Stimulated activated CD4-positive, alpha-beta T cell treated with anti-CD3 and anti-CD28 coated beads, TNF-alpha, amount 100 ng/mL, for 1 hour (primary cell): ENCODE measurements at regions not wholly inside any gene's neighbourhood (a gene's known extent, or its start where the extent isn't known, plus 50 kb on each side); places are given as distances from the start of the nearest gene placed in this dataset.

Experiments
- DNase-seq, 3 donors: peaks; one replicate each; pipeline ENCODE4 v3.0.0-alpha.2; 2020; ENCODE audit warnings: low read depth in 3 of 3, low spot score in 1 of 3

GRCh38 chr15:98442379-98442833, 205.9 kb upstream of the IGF1R start:
- peak in 1 of 3 donors; percentile 26 for DNase-seq

DNA sequence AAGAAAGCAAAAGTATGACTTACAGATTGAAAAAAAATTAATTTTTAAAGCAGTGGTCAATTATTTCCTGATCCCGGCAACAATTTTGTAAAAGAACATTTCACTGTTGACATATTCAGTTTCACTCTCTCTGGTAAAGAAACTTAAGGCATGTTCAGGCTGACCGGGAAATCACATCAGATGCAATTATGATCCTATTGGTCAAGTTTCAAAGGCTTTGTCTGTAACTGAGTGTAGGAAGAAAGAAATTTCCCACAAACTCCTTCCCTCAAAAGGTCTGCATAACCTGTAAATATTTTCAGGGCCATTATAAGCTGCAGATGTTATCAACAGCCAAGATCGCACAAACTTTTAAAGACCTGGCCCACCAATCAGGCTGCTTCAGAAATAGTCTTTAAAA, 205.4 kb upstream of the IGF1R start:
- no peak for DNase-seq

GRCh38 chr15:98443526-98443925, 204.8 kb upstream of the IGF1R start:
- no peak for DNase-seq

- no peak for DNase-seq
Measured at GRCh38 chr15:98444138-98444537, 204.2 kb upstream of the IGF1R start.

GRCh38 chr15:98445315-98445714, 203.0 kb upstream of the IGF1R start:
- DNase-seq: no peak

GRCh38 chr15:98446083-98446482, 202.3 kb upstream of the IGF1R start:
- no peak for DNase-seq

- DNase-seq: no peak
Measured at GRCh38 chr15:98447069-98447468, 201.3 kb upstream of the IGF1R start.

GRCh38 chr15:98451236-98451635, 197.1 kb upstream of the IGF1R start:
- DNase-seq: no peak

GRCh38 chr15:98452238-98452637, 196.1 kb upstream of the IGF1R start:
- no peak for DNase-seq

DNA sequence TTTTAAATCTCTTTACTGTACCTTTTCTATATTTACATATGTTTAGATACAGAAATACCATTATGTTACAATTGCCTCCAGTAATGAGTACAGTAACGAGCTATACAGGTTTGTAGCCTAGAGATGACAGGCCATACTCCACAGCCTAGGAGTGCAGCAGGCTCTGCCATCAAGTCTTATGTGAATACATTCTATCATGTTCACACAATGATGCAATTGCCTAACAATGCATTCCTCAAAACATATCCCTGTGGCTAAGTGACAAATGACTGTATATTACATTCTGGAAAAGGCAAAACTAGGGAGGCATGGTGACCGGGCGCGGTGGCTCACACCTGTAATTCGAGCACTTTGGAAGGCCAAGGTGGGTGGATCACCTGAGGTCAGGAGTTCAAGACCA, 192.4 kb upstream of the IGF1R start:
- no peak for DNase-seq

DNA sequence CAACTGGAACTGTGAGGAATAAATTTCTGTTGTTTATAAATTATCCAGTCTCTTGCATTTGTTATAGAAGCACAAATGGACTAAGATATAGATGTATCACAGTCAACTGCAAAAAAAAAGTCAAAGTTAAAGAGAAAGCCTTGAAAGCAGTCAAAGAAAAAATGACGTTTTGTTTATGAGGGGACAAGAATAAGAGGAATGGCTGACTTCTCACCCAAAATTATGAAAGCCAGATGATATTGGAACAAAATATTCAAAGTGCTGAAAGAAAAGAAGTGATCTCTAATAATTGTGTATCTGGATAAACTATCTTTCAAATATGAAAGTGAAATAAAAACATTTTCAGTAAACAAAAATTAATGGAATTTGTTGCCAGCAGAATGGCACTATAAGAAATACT, 171.8 kb upstream of the IGF1R start:
- DNase-seq: no peak

- no peak for DNase-seq
Measured at GRCh38 chr15:98480844-98481243, 167.5 kb upstream of the IGF1R start.

DNA sequence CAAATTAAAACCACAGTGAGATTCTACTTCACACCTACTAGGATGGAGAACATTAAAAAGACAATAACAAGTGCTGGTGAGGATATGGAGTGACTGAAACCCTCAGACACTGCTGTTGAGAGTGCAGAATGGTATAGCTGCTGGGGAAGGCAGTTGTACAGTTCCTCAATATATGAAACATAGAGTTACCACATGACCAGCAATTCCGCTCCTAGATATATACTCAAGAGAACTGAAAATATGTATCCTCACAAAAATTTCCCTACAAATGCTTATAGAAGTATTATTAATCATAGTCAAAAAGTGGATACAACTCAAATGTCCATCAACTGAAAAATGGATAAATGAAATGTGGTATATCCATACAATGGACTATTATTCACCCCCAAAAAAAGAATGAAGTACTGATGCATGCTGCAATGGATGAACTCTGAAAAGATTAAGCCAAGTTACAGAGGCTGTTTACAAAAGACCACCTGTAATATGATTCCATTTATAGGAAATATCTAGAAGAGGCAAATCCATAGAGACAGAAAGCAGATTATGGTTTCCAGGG, 164.7 kb upstream of the IGF1R start:
- DNase-seq: no peak

- no peak for DNase-seq
Measured at GRCh38 chr15:98484914-98485313, 163.4 kb upstream of the IGF1R start.

DNA sequence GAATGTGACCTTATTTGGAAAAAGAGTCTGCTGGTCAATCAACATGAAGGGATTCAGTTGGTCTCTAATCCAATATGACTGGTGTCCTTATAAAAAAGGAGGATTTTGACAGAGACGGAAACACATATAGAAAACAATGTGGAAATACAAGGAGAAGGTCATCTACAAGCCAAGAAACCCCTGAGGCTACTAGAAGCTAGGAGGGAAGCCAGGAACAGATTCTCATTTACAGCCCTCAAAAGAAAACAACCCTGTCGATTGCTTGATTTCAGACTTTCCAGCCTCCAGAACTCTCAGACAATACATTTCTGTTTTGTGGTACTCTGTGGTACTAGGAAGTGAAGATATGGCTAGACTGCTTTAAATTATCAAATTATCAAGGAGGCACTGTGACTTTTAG, 162.9 kb upstream of the IGF1R start:
- no peak for DNase-seq

DNA sequence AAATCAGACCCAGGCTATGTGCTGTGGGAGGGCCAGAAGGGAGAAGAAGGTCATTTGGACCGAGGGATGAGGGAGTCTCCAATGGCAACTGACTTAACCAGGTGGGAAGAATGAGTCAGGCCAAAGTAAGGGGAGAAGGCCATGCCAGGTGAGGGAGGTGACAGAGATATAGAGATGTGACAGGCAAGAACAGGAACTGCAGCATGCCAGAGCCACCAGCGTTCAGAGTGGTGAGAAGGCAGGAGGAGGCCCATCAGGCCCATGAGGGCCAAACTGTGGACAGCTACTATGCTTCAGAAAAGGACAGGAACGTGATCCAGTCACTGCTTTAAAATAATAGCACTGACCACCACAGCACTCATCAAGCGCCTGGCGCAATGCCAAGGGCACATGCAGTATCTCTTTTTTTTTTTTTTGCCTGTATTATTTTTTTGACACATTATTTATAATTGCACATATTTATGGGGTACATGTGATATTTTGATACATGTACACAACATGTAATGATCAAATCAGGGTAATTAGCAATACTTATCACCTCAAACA, 154.3 kb upstream of the IGF1R start:
- no peak for DNase-seq

DNA sequence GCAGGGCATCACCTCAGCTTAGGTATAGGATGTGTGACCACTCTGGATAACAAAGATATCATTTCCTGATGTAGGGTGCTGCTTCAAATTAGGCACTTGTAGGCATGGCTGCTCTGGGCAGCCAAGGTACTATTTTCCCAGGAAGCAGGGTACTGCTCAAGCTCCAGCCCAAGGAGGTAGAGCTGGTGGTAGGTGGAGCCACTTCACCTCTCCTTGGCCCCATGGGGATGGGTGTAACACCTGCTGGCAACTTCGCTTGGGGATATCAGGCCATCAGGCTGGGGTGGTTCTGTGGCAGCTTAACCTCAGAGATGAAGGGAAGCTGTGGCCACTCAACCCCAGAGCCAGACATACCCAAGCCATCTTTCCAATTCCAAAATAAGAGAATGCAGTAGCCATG, 147.1 kb upstream of the IGF1R start:
- DNase-seq: no peak

GRCh38 chr15:98501632-98502031, 146.7 kb upstream of the IGF1R start:
- no peak for DNase-seq

- no peak for DNase-seq
Measured at GRCh38 chr15:98503970-98504369, 144.4 kb upstream of the IGF1R start.

DNA sequence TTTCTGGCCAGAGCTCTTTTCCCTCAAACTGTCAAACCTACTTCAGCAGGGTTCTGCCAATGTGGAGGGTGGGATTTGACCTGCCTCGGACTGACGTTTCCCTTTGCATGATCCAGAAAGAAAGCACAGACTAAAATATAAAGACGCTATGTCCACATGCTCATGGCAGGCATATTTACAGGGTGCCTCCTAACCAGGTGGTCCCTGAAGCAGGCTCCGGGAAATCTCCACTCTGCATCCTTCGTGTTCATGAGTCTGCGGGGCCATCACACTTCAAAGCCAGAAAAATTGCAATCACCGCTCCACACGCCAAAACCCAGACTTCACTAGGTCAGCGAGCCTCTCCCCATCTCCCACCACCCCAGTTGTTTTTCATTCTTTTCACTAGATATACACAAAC, 143.3 kb upstream of the IGF1R start:
- DNase-seq: no peak

DNA sequence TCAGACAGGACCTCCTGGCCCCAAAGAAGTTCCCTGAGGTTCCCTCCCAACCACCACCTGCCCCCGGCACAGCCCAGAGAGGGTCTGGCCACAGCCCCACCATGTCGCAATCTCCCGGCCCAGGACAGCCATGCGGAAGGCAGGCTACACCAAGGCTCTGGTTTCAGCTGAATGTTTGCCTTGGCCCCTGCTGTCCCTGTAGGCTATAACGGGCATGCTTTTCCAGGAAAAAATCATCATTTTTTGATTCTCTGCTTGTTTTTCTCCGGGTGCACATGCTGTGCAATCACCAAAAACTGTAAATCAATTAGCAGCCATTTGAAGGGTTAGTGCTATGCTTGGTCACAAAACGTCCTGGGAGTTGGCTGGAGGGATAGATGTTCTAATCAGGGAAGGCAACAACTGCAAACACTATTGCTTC, 142.7 kb upstream of the IGF1R start:
- DNase-seq: no peak

- no peak for DNase-seq
Measured at GRCh38 chr15:98506172-98506571, 142.2 kb upstream of the IGF1R start.

DNA sequence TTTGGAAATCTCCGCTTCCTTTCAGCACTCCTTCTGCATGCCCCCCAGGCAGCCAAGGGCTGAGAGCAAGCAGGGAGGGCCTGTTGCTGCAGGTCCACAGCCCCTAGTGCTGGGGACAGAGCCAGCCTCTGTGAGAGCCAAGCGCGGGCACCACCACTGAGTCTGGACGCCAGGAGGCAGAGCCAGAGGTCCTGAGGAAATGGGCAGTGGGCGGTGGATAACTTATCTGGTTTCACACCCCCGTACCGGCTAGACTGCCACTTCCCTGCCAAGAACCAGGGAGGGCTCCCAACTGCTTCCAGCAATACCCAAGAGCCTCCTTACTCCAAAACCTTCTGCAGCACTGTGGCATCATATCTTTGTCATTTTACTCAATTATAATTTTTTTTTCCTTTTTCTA, 141.6 kb upstream of the IGF1R start:
- no peak for DNase-seq
